ENCODE measurements at regions not wholly inside any gene's neighbourhood (a gene's known extent, or its start where the extent isn't known, plus 50 kb on each side); places are given as distances from the start of the nearest gene placed in this dataset.
"Not testable (repeated sequence)": the region's sequence is repeated elsewhere in the genome, so short reads cannot be mapped to it uniquely, and the experiment has no call there.

- no peak for DNase-seq (ENCODE audit: low read depth)
Observed at GRCh38 chr1:38611664-38612211, 247.8 kb downstream of the RRAGC start.

GRCh38 chr1:38609166-38610025 lies 250.2 kb downstream of the RRAGC start:
- no peak for DNase-seq (ENCODE audit: low read depth)

GRCh38 chr1:38608202-38608864 lies 251.2 kb downstream of the RRAGC start:
- DNase-seq (ENCODE audit: low read depth): peak; percentile 41

- DNase-seq (ENCODE audit: low read depth): no peak
Observed at GRCh38 chr1:38607526-38607925, 252.0 kb downstream of the RRAGC start.

- no peak for DNase-seq (ENCODE audit: low read depth)
Observed at GRCh38 chr1:38605063-38605462, 254.5 kb downstream of the RRAGC start.

GRCh38 chr1:38603907-38604306 lies 255.7 kb downstream of the RRAGC start:
- no peak for DNase-seq (ENCODE audit: low read depth)

- no peak for DNase-seq (ENCODE audit: low read depth)
Observed at GRCh38 chr1:38600905-38601304, 258.7 kb downstream of the RRAGC start.

- no peak for DNase-seq (ENCODE audit: low read depth)
Observed at GRCh38 chr1:38600286-38600685, 259.3 kb downstream of the RRAGC start.

- no peak for DNase-seq (ENCODE audit: low read depth)
Observed at GRCh38 chr1:38598118-38598517, 261.5 kb downstream of the RRAGC start.

- peak; percentile 90 for DNase-seq (ENCODE audit: low read depth)
Observed at GRCh38 chr1:38589036-38589435, 270.5 kb downstream of the RRAGC start.

GRCh38 chr1:38587766-38588165 lies 271.8 kb downstream of the RRAGC start:
- no peak for DNase-seq (ENCODE audit: low read depth)

- peak; percentile 57 for DNase-seq (ENCODE audit: low read depth)
Observed at GRCh38 chr1:38586993-38587646, 272.5 kb downstream of the RRAGC start.

GRCh38 chr1:38585971-38586370 lies 273.6 kb downstream of the RRAGC start:
- no peak for DNase-seq (ENCODE audit: low read depth)

GRCh38 chr1:38585460-38585859 lies 274.1 kb downstream of the RRAGC start:
- DNase-seq (ENCODE audit: low read depth): no peak

GRCh38 chr1:38584448-38585355 lies 274.9 kb downstream of the RRAGC start:
- DNase-seq (ENCODE audit: low read depth): no peak

GRCh38 chr1:38583287-38583686 lies 276.3 kb downstream of the RRAGC start:
- not testable (repeated sequence) for DNase-seq (ENCODE audit: low read depth)

- DNase-seq (ENCODE audit: low read depth): no peak
Observed at GRCh38 chr1:38581396-38581795, 278.2 kb downstream of the RRAGC start.

- DNase-seq (ENCODE audit: low read depth): no peak
Observed at GRCh38 chr1:38580594-38580993, 279.0 kb downstream of the RRAGC start.

GRCh38 chr1:38579056-38579455 lies 280.5 kb downstream of the RRAGC start:
- no peak for DNase-seq (ENCODE audit: low read depth)

- DNase-seq (ENCODE audit: low read depth): peak; percentile 28
Observed at GRCh38 chr1:38578271-38578951, 281.2 kb downstream of the RRAGC start.

- no peak for DNase-seq (ENCODE audit: low read depth)
Observed at GRCh38 chr1:38577937-38578270, 281.7 kb downstream of the RRAGC start.
